Activated naive CD8-positive, alpha-beta T cell treated with anti-CD3 and anti-CD28 coated beads, Interleukin-2, amount 10 ng/mL, durations not matched to agents 7 days and 5 days (primary cell): ENCODE measurements at regions not wholly inside any gene's neighbourhood (a gene's known extent, or its start where the extent isn't known, plus 50 kb on each side); places are given as distances from the start of the nearest gene placed in this dataset.
"Not testable (repeated sequence)": the region's sequence is repeated elsewhere in the genome, so short reads cannot be mapped to it uniquely, and the experiment has no call there.

Source experiments
- ATAC-seq: fragments of 150-1000 bp; cut with Tn5 transposase; one replicate; pipeline ENCODE4 v1.10.0; 2021; ENCODE audit warnings: low read depth, moderate library complexity
- POLR2A ChIA-PET: fragments of 350-600 bp; sonication (Branson Sonifier 250); formaldehyde crosslinking; loops from one replicate; lab custom pipeline; 2021; ENCODE audit warnings: antibody characterized with exemption; lab: Charles Lee
- DNase-seq: peaks from one replicate; pipeline ENCODE4 v3.0.0; 2021
- H3K27ac Mint-ChIP-seq: one replicate; pipeline ENCODE4 v1.8.0; 2022; ENCODE audit warnings: mild to moderate bottlenecking, mixed read lengths
- H3K27me3 Mint-ChIP-seq: one replicate; pipeline ENCODE4 v1.8.0; 2022; ENCODE audit warnings: mild to moderate bottlenecking, moderate library complexity, mixed read lengths
- H3K36me3 Mint-ChIP-seq: one replicate; pipeline ENCODE4 v1.8.0; 2021; ENCODE audit warnings: mild to moderate bottlenecking, mixed read lengths
- H3K4me1 Mint-ChIP-seq: one replicate; pipeline ENCODE4 v1.8.0; 2021; ENCODE audit warnings: mixed read lengths
- H3K4me3 Mint-ChIP-seq: one replicate; pipeline ENCODE4 v1.8.0; 2022; ENCODE audit warnings: mild to moderate bottlenecking, moderate library complexity, mixed read lengths
- H3K9me3 Mint-ChIP-seq: one replicate; pipeline ENCODE4 v1.8.0; 2021; ENCODE audit warnings: mixed read lengths

GRCh38 chr6:163701762-163702161, 287.2 kb downstream of the QKI start:
- H3K4me3 Mint-ChIP-seq = no peak overlapping the region
- no peaks in the 10 kb centered on the region for H3K36me3 Mint-ChIP-seq
- H3K9me3 Mint-ChIP-seq = no peaks in the 10 kb centered on the region
- no peak for DNase-seq
- no peak overlapping the region for H3K27ac Mint-ChIP-seq
- peaks cover 3% of the 10 kb centered on the region for H3K27me3 Mint-ChIP-seq
- POLR2A ChIA-PET = no interaction called here
- H3K4me1 Mint-ChIP-seq = no peaks in the 10 kb centered on the region
- no peak for ATAC-seq

- no peak overlapping the region for H3K27ac Mint-ChIP-seq
- no peaks in the 10 kb centered on the region for H3K9me3 Mint-ChIP-seq
- H3K4me1 Mint-ChIP-seq = no peaks in the 10 kb centered on the region
- no peak overlapping the region for H3K4me3 Mint-ChIP-seq
- DNase-seq = no peak
- H3K36me3 Mint-ChIP-seq = no peaks in the 10 kb centered on the region
- no peak for ATAC-seq
- peaks cover 5% of the 10 kb centered on the region for H3K27me3 Mint-ChIP-seq
- POLR2A ChIA-PET = no interaction called here
Observed at GRCh38 chr6:163698086-163698485, 283.6 kb downstream of the QKI start.

- DNase-seq, H3K4me1 Mint-ChIP-seq, H3K27ac Mint-ChIP-seq, ATAC-seq, H3K9me3 Mint-ChIP-seq, H3K36me3 Mint-ChIP-seq, H3K4me3 Mint-ChIP-seq, POLR2A ChIA-PET, H3K27me3 Mint-ChIP-seq: not testable (repeated sequence)
Observed at GRCh38 chr6:163696311-163696710, 281.8 kb downstream of the QKI start.

GRCh38 chr6:163695414-163695864, 280.9 kb downstream of the QKI start:
- H3K9me3 Mint-ChIP-seq = no peaks in the 10 kb centered on the region
- no peak overlapping the region for H3K27ac Mint-ChIP-seq
- DNase-seq (no peak), ATAC-seq (no peak)
- H3K27me3 Mint-ChIP-seq = peaks cover 9% of the 10 kb centered on the region
- H3K4me1 Mint-ChIP-seq = no peaks in the 10 kb centered on the region
- POLR2A ChIA-PET = no interaction called here
- no peaks in the 10 kb centered on the region for H3K36me3 Mint-ChIP-seq
- H3K4me3 Mint-ChIP-seq = no peak overlapping the region

- H3K9me3 Mint-ChIP-seq = no peaks in the 10 kb centered on the region
- DNase-seq (no peak), ATAC-seq (no peak)
- H3K36me3 Mint-ChIP-seq = no peaks in the 10 kb centered on the region
- POLR2A ChIA-PET = no interaction called here
- H3K27me3 Mint-ChIP-seq = peaks cover 10% of the 10 kb centered on the region
- no peak overlapping the region for H3K4me3 Mint-ChIP-seq
- no peaks in the 10 kb centered on the region for H3K4me1 Mint-ChIP-seq
- no peak overlapping the region for H3K27ac Mint-ChIP-seq
Observed at GRCh38 chr6:163694988-163695398, 280.5 kb downstream of the QKI start.

GRCh38 chr6:163694072-163694471, 279.6 kb downstream of the QKI start:
- no peaks in the 10 kb centered on the region for H3K4me1 Mint-ChIP-seq
- H3K4me3 Mint-ChIP-seq = no peak overlapping the region
- DNase-seq (no peak), ATAC-seq (no peak)
- POLR2A ChIA-PET = no interaction called here
- H3K27ac Mint-ChIP-seq = no peak overlapping the region
- no peaks in the 10 kb centered on the region for H3K36me3 Mint-ChIP-seq
- H3K27me3 Mint-ChIP-seq = peaks cover 13% of the 10 kb centered on the region
- H3K9me3 Mint-ChIP-seq = no peaks in the 10 kb centered on the region

- H3K27me3 Mint-ChIP-seq = peaks cover 14% of the 10 kb centered on the region
- no peaks in the 10 kb centered on the region for H3K4me1 Mint-ChIP-seq
- H3K4me3 Mint-ChIP-seq = no peak overlapping the region
- no peaks in the 10 kb centered on the region for H3K36me3 Mint-ChIP-seq
- no peak overlapping the region for H3K27ac Mint-ChIP-seq
- POLR2A ChIA-PET = no interaction called here
- no peak for ATAC-seq
- DNase-seq = no peak
- no peaks in the 10 kb centered on the region for H3K9me3 Mint-ChIP-seq
Observed at GRCh38 chr6:163691049-163691448, 276.5 kb downstream of the QKI start.

GRCh38 chr6:163688739-163689362, 274.3 kb downstream of the QKI start:
- Mint-ChIP-seq H3K27ac (no peak overlapping the region), H3K9me3 (no peaks in the 10 kb centered on the region), H3K36me3 (no peaks in the 10 kb centered on the region), H3K4me1 (no peaks in the 10 kb centered on the region), H3K27me3 (peaks cover 13% of the 10 kb centered on the region), H3K4me3 (no peak overlapping the region)
- no peak for DNase-seq
- no peak for ATAC-seq
- POLR2A ChIA-PET = no interaction called here

GRCh38 chr6:163687075-163687474, 272.6 kb downstream of the QKI start:
- ATAC-seq (no peak), DNase-seq (no peak)
- Mint-ChIP-seq H3K27ac (no peak overlapping the region), H3K27me3 (peaks cover 21% of the 10 kb centered on the region), H3K4me3 (no peak overlapping the region), H3K9me3 (no peaks in the 10 kb centered on the region), H3K36me3 (no peaks in the 10 kb centered on the region), H3K4me1 (no peaks in the 10 kb centered on the region)
- POLR2A ChIA-PET = no interaction called here

GRCh38 chr6:163686301-163686700, 271.8 kb downstream of the QKI start:
- H3K4me1 Mint-ChIP-seq = no peaks in the 10 kb centered on the region
- POLR2A ChIA-PET = no interaction called here
- DNase-seq (no peak), ATAC-seq (no peak)
- H3K4me3 Mint-ChIP-seq = no peak overlapping the region
- H3K27ac Mint-ChIP-seq = no peak overlapping the region
- no peaks in the 10 kb centered on the region for H3K36me3 Mint-ChIP-seq
- H3K9me3 Mint-ChIP-seq = no peaks in the 10 kb centered on the region
- H3K27me3 Mint-ChIP-seq = peaks cover 24% of the 10 kb centered on the region

GRCh38 chr6:163683105-163683622, 268.6 kb downstream of the QKI start:
- Mint-ChIP-seq H3K27ac (no peak overlapping the region), H3K27me3 (peaks cover 16% of the 10 kb centered on the region), H3K9me3 (no peaks in the 10 kb centered on the region), H3K36me3 (no peaks in the 10 kb centered on the region), H3K4me1 (no peaks in the 10 kb centered on the region), H3K4me3 (no peak overlapping the region)
- POLR2A ChIA-PET = no interaction called here
- DNase-seq (no peak), ATAC-seq (no peak)

- Mint-ChIP-seq H3K9me3 (no peaks in the 10 kb centered on the region), H3K27ac (no peak overlapping the region), H3K27me3 (peaks cover 16% of the 10 kb centered on the region), H3K4me1 (no peaks in the 10 kb centered on the region), H3K36me3 (no peaks in the 10 kb centered on the region), H3K4me3 (no peak overlapping the region)
- POLR2A ChIA-PET = no interaction called here
- no peak for ATAC-seq
- no peak for DNase-seq
Observed at GRCh38 chr6:163679753-163680152, 265.2 kb downstream of the QKI start.

- no peaks in the 10 kb centered on the region for H3K36me3 Mint-ChIP-seq
- POLR2A ChIA-PET = no interaction called here
Observed at GRCh38 chr6:163679012-163679660, 264.6 kb downstream of the QKI start.

GRCh38 chr6:163675611-163676010, 261.1 kb downstream of the QKI start:
- H3K9me3 Mint-ChIP-seq = no peaks in the 10 kb centered on the region
- H3K4me1 Mint-ChIP-seq = no peaks in the 10 kb centered on the region
- H3K27me3 Mint-ChIP-seq = peaks cover 10% of the 10 kb centered on the region
- POLR2A ChIA-PET = no interaction called here
- no peak overlapping the region for H3K27ac Mint-ChIP-seq
- ATAC-seq (no peak), DNase-seq (no peak)
- no peak overlapping the region for H3K4me3 Mint-ChIP-seq
- no peaks in the 10 kb centered on the region for H3K36me3 Mint-ChIP-seq

More at GRCh38 chr6:163679012-163679660, 264.6 kb downstream of the QKI start:
- Mint-ChIP-seq H3K27me3 (peaks cover 16% of the 10 kb centered on the region), H3K4me1 (no peaks in the 10 kb centered on the region), H3K27ac (no peak overlapping the region), H3K9me3 (no peaks in the 10 kb centered on the region), H3K4me3 (no peak overlapping the region)
- DNase-seq (no peak), ATAC-seq (no peak)
